WTC11 (cell line): ENCODE measurements at regions not wholly inside any gene's neighbourhood (a gene's known extent, or its start where the extent isn't known, plus 50 kb on each side); places are given as distances from the start of the nearest gene placed in this dataset.

Experiments
- ATAC-seq: fragments of 200-7000 bp; cut with Tn5 transposase; 2 replicates; pipeline ENCODE4 v1.10.0; 2021; ENCODE audit warnings: mild to moderate bottlenecking, moderate library complexity
- CTCF ChIA-PET: fragments of 300-600 bp; sonication (Branson Sonifier 250); formaldehyde crosslinking; loops from one replicate; lab custom pipeline; 2021; ENCODE audit warnings: antibody characterized with exemption; lab: Charles Lee
- POLR2A ChIA-PET: fragments of 350-600 bp; sonication (Branson Sonifier 250); formaldehyde crosslinking; loops from one replicate; lab custom pipeline; 2021; ENCODE audit warnings: antibody characterized with exemption; lab: Charles Lee
- DNase-seq: peaks from one replicate; pipeline ENCODE4 v3.0.0; 2021; ENCODE audit warnings: low spot score
- H3K27ac Mint-ChIP-seq: 2 replicates; pipeline ENCODE4 v1.8.0; 2021; ENCODE audit warnings: mixed read lengths
- H3K27me3 Mint-ChIP-seq: 2 replicates; pipeline ENCODE4 v1.8.0; 2021; ENCODE audit warnings: low read depth, mild to moderate bottlenecking, moderate library complexity, mixed read lengths
- H3K36me3 Mint-ChIP-seq: 2 replicates; pipeline ENCODE4 v1.8.0; 2021; ENCODE audit warnings: mixed read lengths
- H3K4me1 Mint-ChIP-seq: 2 replicates; pipeline ENCODE4 v1.8.0; 2022; ENCODE audit warnings: mixed read lengths
- H3K4me3 Mint-ChIP-seq: 2 replicates; pipeline ENCODE4 v1.8.0; 2021; ENCODE audit warnings: mild to moderate bottlenecking, moderate library complexity, mixed read lengths
- H3K9me3 Mint-ChIP-seq: 2 replicates; pipeline ENCODE4 v1.8.0; 2021; ENCODE audit warnings: mixed read lengths
- ATF1 ChIP-seq: sonication (generic); formaldehyde crosslinking; IDR thresholded peaks from 2 replicates; pipeline ENCODE4 v1.8.1; 2023; ENCODE audit warnings: mild to moderate bottlenecking, moderate library complexity, missing genetic modification reagents
- CTCF ChIP-seq: fragments of 200-600 bp; IDR thresholded peaks from 2 replicates; pipeline ENCODE4 v1.8.0; 2022; ENCODE audit warnings: antibody characterized with exemption
- EMX1 ChIP-seq: fragments of 250-450 bp; sonication (Bioruptor Pico); IDR thresholded peaks from 2 replicates; pipeline ENCODE4 v1.8.0; 2021; ENCODE audit warnings: mild to moderate bottlenecking
- GTF2I ChIP-seq: fragments of 250-450 bp; sonication (Bioruptor Pico); conservative IDR thresholded peaks from 2 replicates; pipeline ENCODE4 v1.4.0; 2021; ENCODE audit warnings: mild to moderate bottlenecking
- JAZF1 ChIP-seq: fragments of 250-450 bp; sonication (Bioruptor Pico); IDR thresholded peaks from 2 replicates; pipeline ENCODE4 v1.9.0; 2021; ENCODE audit warnings: moderate library complexity, mild to moderate bottlenecking, inconsistent platforms
- RORB ChIP-seq: fragments of 250-450 bp; sonication (Bioruptor Pico); IDR thresholded peaks from 2 replicates; pipeline ENCODE4 v1.9.0; 2021; ENCODE audit warnings: mild to moderate bottlenecking
- SP1 ChIP-seq: sonication (generic); formaldehyde crosslinking; conservative IDR thresholded peaks from 2 replicates; pipeline ENCODE4 v1.8.1; 2022; ENCODE audit warnings: missing genetic modification reagents
- USF1 ChIP-seq: sonication (generic); formaldehyde crosslinking; IDR thresholded peaks from 2 replicates; pipeline ENCODE4 v1.8.0; 2022; ENCODE audit warnings: mild to moderate bottlenecking, missing genetic modification reagents
- ZNF219 ChIP-seq: sonication (generic); formaldehyde crosslinking; IDR thresholded peaks from 2 replicates; pipeline ENCODE4 v1.8.0; 2023; ENCODE audit warnings: missing genetic modification reagents, mild to moderate bottlenecking, borderline replicate concordance
- ZNF232 ChIP-seq: sonication (generic); formaldehyde crosslinking; IDR thresholded peaks from 2 replicates; pipeline ENCODE4 v1.8.0; 2022; ENCODE audit warnings: mild to moderate bottlenecking, missing genetic modification reagents
- TF ChIP-seq, protein P1 (sequence below): fragments of 250-450 bp; sonication (Bioruptor Pico); IDR thresholded peaks from 2 replicates; pipeline ENCODE4 v2.1.2; 2022; ENCODE audit warnings: mild to moderate bottlenecking, moderate library complexity
- TF ChIP-seq, protein P2 (sequence below): sonication (generic); formaldehyde crosslinking; IDR thresholded peaks from 2 replicates; pipeline ENCODE4 v1.8.1; 2023; ENCODE audit warnings: mild to moderate bottlenecking, missing genetic modification reagents, moderate library complexity
- TF ChIP-seq, protein P3 (sequence below): sonication (generic); formaldehyde crosslinking; conservative IDR thresholded peaks from 2 replicates; pipeline ENCODE4 v1.8.1; 2022; ENCODE audit warnings: mild to moderate bottlenecking, missing genetic modification reagents
- TF ChIP-seq, protein P4 (sequence below): fragments of 250-450 bp; sonication (Bioruptor Pico); IDR thresholded peaks from 2 replicates; pipeline ENCODE4 v1.9.0; 2021; ENCODE audit warnings: mild to moderate bottlenecking
- TF ChIP-seq, protein P5 (sequence below): sonication (generic); formaldehyde crosslinking; IDR thresholded peaks from 2 replicates; pipeline ENCODE4 v1.8.1; 2023; ENCODE audit warnings: mild to moderate bottlenecking, missing genetic modification reagents, borderline replicate concordance

GRCh38 chr7:68348401-68348800 is 1249.9 kb upstream of the AUTS2 start:
- TF ChIP-seq EMX1 (CRISPR knock-in tag) (no peak), RORB (CRISPR knock-in tag) (no peak)
- TF ChIP-seq, protein P1, sequence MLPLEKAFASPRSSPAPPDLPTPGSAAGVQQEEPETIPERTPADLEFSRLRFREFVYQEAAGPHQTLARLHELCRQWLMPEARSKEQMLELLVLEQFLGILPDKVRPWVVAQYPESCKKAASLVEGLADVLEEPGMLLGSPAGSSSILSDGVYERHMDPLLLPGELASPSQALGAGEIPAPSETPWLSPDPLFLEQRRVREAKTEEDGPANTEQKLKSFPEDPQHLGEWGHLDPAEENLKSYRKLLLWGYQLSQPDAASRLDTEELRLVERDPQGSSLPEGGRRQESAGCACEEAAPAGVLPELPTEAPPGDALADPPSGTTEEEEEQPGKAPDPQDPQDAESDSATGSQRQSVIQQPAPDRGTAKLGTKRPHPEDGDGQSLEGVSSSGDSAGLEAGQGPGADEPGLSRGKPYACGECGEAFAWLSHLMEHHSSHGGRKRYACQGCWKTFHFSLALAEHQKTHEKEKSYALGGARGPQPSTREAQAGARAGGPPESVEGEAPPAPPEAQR, result no peak
- TF ChIP-seq, protein P2, sequence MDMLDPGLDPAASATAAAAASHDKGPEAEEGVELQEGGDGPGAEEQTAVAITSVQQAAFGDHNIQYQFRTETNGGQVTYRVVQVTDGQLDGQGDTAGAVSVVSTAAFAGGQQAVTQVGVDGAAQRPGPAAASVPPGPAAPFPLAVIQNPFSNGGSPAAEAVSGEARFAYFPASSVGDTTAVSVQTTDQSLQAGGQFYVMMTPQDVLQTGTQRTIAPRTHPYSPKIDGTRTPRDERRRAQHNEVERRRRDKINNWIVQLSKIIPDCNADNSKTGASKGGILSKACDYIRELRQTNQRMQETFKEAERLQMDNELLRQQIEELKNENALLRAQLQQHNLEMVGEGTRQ (CRISPR knock-in tag), result no peak
- H3K4me3 Mint-ChIP-seq, result no peak overlapping the region
- no peak for ATAC-seq
- H3K27me3 Mint-ChIP-seq, result no peaks in the 10 kb centered on the region
- ChIA-PET CTCF (no interaction called here), POLR2A (no interaction called here)
- peaks cover 9% of the 10 kb centered on the region for H3K36me3 Mint-ChIP-seq
- H3K27ac Mint-ChIP-seq, result no peak overlapping the region
- peaks cover 11% of the 10 kb centered on the region for H3K9me3 Mint-ChIP-seq
- H3K4me1 Mint-ChIP-seq, result peaks cover 13% of the 10 kb centered on the region
- DNase-seq, result no peak

DNA sequence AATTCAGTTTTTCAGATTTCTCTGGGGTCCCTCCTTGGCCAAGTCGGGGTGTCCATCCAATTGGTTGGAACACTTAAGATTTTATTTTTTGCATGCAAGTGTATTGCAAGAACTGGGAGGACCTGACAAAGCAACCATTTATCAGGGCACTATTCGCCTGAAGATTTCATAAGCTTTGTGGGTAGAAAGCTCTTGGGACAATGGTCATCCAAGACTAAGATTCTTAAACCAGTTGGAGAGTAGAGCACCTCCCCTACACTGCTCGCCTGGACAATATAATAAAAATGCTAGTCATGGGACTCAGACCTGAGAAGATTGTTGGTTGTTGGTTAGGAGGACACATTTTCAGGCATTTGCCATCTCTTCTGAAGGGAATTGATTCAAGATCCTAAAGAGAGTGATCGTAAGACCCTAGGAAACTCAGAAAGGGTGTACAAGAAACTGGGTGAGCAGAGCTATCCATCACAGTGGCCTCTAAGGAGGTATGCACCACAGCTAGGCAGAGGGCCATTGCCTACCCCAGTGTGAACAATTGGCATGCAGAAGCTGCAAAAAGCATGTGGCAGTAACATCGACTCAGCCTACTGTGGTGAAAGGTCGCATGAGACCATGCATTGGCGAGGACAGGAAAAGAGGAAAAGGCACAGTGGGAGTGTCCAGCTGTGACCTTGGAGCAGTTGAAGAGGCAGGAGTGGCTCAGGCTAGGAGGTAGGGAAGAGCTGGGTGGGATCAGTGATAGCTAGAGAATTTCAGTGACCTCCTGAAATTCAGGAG is 1235.3 kb upstream of the AUTS2 start:
- ChIA-PET CTCF (no interaction called here), POLR2A (no interaction called here)
- Mint-ChIP-seq H3K4me3 (no peak overlapping the region), H3K27ac (no peak overlapping the region), H3K9me3 (peaks cover 28% of the 10 kb centered on the region), H3K27me3 (no peaks in the 10 kb centered on the region; the same call in 1 of the 2 replicates), H3K36me3 (peaks cover 4% of the 10 kb centered on the region), H3K4me1 (peaks cover 4% of the 10 kb centered on the region)
- no peak for DNase-seq
- no peak for TF ChIP-seq JAZF1 (CRISPR knock-in tag)
- ATAC-seq, result no peak

- Mint-ChIP-seq H3K4me1 (peaks cover 4% of the 10 kb centered on the region), H3K27ac (no peak overlapping the region), H3K9me3 (peaks cover 39% of the 10 kb centered on the region), H3K27me3 (no peaks in the 10 kb centered on the region; the same call in 1 of the 2 replicates), H3K4me3 (no peak overlapping the region), H3K36me3 (peaks cover 4% of the 10 kb centered on the region)
- no peak for ATAC-seq
- CTCF ChIA-PET, result no interaction called here
- DNase-seq, result no peak
- POLR2A ChIA-PET, result no interaction called here
- TF ChIP-seq USF1, result no peak
- no peak for TF ChIP-seq CTCF
- no peak for TF ChIP-seq ZNF219 (CRISPR knock-in tag)
- no peak for TF ChIP-seq SP1 (CRISPR knock-in tag)
- TF ChIP-seq, protein P3, sequence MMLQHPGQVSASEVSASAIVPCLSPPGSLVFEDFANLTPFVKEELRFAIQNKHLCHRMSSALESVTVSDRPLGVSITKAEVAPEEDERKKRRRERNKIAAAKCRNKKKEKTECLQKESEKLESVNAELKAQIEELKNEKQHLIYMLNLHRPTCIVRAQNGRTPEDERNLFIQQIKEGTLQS, result no peak
- TF ChIP-seq GTF2I, result no peak
- TF ChIP-seq, protein P4, sequence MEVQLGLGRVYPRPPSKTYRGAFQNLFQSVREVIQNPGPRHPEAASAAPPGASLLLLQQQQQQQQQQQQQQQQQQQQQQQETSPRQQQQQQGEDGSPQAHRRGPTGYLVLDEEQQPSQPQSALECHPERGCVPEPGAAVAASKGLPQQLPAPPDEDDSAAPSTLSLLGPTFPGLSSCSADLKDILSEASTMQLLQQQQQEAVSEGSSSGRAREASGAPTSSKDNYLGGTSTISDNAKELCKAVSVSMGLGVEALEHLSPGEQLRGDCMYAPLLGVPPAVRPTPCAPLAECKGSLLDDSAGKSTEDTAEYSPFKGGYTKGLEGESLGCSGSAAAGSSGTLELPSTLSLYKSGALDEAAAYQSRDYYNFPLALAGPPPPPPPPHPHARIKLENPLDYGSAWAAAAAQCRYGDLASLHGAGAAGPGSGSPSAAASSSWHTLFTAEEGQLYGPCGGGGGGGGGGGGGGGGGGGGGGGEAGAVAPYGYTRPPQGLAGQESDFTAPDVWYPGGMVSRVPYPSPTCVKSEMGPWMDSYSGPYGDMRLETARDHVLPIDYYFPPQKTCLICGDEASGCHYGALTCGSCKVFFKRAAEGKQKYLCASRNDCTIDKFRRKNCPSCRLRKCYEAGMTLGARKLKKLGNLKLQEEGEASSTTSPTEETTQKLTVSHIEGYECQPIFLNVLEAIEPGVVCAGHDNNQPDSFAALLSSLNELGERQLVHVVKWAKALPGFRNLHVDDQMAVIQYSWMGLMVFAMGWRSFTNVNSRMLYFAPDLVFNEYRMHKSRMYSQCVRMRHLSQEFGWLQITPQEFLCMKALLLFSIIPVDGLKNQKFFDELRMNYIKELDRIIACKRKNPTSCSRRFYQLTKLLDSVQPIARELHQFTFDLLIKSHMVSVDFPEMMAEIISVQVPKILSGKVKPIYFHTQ, result no peak
- TF ChIP-seq, protein P5, sequence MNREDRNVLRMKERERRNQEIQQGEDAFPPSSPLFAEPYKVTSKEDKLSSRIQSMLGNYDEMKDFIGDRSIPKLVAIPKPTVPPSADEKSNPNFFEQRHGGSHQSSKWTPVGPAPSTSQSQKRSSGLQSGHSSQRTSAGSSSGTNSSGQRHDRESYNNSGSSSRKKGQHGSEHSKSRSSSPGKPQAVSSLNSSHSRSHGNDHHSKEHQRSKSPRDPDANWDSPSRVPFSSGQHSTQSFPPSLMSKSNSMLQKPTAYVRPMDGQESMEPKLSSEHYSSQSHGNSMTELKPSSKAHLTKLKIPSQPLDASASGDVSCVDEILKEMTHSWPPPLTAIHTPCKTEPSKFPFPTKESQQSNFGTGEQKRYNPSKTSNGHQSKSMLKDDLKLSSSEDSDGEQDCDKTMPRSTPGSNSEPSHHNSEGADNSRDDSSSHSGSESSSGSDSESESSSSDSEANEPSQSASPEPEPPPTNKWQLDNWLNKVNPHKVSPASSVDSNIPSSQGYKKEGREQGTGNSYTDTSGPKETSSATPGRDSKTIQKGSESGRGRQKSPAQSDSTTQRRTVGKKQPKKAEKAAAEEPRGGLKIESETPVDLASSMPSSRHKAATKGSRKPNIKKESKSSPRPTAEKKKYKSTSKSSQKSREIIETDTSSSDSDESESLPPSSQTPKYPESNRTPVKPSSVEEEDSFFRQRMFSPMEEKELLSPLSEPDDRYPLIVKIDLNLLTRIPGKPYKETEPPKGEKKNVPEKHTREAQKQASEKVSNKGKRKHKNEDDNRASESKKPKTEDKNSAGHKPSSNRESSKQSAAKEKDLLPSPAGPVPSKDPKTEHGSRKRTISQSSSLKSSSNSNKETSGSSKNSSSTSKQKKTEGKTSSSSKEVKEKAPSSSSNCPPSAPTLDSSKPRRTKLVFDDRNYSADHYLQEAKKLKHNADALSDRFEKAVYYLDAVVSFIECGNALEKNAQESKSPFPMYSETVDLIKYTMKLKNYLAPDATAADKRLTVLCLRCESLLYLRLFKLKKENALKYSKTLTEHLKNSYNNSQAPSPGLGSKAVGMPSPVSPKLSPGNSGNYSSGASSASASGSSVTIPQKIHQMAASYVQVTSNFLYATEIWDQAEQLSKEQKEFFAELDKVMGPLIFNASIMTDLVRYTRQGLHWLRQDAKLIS, result no peak
- TF ChIP-seq, protein P2 (CRISPR knock-in tag), result no peak
- TF ChIP-seq ZNF232 (CRISPR knock-in tag), result no peak
- no peak for TF ChIP-seq ATF1 (CRISPR knock-in tag)
Observed at GRCh38 chr7:68364886-68365625, 1233.2 kb upstream of the AUTS2 start.
